ENCODE measurements at regions not wholly inside any gene's neighbourhood (a gene's known extent, or its start where the extent isn't known, plus 50 kb on each side); places are given as distances from the start of the nearest gene placed in this dataset.

DNA sequence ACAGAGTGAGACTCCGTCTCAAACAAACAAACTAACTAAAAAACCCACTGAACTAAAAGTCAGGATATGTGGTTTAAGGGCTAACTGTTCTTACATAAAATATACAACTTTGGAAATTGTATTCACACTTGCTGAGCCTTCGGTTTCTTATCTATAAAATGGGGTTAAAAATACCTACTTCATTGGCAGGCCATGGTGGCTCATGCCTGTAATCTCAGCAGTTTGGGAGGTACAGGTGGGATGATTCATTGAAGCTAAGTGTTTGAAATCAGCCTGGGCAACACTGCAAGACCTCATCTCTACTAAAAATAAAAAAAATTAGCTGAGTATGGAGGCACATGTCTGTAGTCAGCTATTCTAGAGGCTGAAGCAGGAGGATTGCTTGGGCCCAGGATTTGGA lies 115.4 kb upstream of the KLF6 start:
- TF ChIP-seq, protein P1, sequence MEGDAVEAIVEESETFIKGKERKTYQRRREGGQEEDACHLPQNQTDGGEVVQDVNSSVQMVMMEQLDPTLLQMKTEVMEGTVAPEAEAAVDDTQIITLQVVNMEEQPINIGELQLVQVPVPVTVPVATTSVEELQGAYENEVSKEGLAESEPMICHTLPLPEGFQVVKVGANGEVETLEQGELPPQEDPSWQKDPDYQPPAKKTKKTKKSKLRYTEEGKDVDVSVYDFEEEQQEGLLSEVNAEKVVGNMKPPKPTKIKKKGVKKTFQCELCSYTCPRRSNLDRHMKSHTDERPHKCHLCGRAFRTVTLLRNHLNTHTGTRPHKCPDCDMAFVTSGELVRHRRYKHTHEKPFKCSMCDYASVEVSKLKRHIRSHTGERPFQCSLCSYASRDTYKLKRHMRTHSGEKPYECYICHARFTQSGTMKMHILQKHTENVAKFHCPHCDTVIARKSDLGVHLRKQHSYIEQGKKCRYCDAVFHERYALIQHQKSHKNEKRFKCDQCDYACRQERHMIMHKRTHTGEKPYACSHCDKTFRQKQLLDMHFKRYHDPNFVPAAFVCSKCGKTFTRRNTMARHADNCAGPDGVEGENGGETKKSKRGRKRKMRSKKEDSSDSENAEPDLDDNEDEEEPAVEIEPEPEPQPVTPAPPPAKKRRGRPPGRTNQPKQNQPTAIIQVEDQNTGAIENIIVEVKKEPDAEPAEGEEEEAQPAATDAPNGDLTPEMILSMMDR (IDR thresholded peaks at IDR 0.05): no peak
- TF ChIP-seq POLR2A (IDR thresholded peaks at IDR 0.05) (no peak), POLR2AphosphoS5 (IDR thresholded peaks at IDR 0.05) (no peak), EP300 (IDR thresholded peaks at IDR 0.05) (no peak)

Measured in sigmoid colon (tissue), 4 donors.